GM19025 (cell line): ENCODE measurements at regions not wholly inside any gene's neighbourhood (a gene's known extent, or its start where the extent isn't known, plus 50 kb on each side); places are given as distances from the start of the nearest gene placed in this dataset.

Experiments
- ATAC-seq: cut with Tn5 transposase; IDR thresholded peaks from one replicate; pipeline ENCODE4 v1.9.1; 2021; ENCODE audit warnings: mild to moderate bottlenecking, low read depth, moderate library complexity; ENCODE audit not compliant: unreplicated experiment

DNA sequence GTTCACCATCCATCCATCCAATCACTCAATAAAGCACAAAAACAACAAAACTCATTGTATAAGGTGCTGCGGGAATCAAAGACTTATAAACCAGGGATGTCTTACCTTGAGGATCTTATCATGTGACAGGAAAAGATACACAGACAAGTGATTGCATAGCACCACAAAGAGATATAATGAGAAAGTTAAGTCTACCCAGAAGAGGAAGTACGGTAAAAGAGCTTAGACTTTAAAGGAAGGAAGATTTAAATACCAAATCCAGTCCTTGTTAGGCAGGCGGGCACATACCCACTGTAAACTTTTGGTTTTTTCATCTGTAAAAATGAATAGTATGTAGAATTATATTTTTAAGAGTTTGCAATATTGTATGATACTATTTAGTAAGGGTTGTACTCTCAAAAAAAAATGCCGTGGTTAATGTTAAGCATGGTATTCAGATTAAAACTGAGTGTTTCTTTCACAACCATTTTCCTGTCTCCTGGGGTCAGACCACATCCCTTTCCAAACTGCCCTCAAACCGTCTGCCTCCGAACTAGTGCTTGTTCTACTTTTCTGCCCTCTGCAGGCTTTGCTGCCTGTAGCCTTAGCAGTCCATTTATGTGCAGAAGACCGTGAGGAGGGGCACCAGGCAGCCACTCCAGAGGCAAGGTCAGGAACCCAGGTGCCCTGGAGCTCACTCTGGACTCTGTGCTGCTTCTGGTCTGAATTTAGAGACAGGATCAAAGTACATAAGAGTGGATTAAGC is 179.5 kb upstream of the SYNDIG1 start:
- no peak for ATAC-seq

DNA sequence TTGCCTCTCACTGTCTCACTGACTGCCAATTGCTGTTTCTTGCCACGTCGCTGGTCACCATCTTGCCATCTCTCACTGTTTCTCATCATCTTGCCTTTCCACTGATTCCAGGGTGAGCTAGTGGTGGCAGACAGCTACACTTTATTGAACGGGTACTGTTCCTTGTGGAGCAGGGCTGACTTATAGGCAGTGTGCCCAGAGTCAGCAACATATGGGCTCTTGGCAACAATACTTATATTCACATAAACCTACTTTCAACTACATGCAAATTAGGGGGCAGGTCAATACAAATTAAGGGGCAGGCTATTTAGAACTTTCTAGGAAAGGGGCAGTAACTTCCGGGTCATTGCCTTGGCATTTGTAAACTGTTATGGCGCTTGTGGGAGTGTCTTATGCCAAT is 186.2 kb upstream of the SYNDIG1 start:
- no peak for ATAC-seq

DNA sequence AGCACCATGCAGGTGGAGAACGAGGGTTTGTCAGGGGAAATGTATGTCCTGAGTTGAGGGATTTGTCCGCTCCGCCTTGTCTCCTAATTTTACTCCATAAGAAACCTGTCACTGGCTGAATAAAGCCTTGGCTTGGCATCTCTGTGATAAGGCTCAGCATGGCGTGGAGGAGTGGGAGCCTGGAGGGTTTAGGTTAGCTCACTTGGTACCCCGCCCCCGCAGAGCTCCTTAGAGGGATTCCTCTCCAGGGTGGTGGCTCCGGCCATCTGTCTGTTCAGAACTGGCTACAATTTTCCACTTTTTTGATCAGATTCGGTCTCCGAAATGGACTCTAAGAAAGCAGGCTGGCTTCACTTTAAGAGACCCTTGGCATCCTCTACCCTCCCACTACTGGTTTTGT is 192.2 kb upstream of the SYNDIG1 start:
- ATAC-seq = no peak

DNA sequence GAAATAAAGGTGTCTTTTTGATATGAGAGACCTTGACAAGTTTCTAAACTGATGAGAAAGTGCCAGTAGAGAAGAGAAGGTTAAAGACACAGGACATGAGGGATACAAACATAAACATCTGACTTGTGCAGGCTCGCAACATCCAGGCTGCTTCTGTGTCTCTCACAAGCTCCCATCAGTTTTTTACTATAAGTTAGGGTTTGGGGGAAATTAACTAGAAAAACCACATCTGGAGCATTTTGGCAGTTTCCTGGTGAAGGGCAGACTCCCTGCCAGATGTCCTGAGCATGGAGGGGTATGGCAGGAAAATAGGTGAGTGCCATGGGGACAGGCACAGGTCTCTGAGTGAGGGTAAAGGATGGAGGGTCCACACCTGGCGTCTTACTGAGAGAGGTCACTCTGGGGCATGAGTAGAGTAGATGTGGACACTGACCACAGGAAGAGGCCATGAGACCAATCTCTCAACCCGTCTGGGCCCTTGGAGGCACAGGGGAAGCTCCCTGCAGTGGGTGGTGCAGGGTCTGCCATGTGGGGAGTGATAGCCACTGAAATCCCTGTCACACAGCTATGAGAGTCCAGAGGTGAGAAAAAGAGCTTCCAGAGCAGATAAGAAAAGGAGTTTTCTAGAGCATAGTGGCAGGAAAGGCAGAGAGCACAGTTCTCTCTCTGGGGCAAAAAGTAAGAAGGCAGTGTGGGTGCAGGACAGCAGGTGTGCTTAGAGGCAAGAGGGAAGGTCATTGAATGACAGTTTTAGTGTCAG is 193.3 kb upstream of the SYNDIG1 start:
- no peak for ATAC-seq

DNA sequence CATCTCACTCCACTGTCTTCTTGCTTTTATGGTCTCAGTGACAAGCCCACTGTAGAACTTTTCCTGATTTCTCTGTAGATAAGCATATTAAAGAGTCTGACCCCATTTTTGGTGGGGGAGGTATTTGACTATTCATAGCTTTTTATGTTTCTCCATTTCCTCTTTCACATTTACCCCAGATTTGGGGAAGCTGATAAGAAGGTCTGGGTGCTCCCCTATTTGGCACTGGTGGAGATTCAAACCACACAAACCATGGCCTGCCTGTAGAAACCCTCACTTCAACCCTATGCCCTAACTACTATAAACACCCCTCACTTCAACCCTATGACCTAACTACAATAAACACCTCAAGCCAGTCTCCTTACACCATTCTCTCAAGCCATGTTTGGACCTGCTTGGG is 196.2 kb upstream of the SYNDIG1 start:
- ATAC-seq = no peak

DNA sequence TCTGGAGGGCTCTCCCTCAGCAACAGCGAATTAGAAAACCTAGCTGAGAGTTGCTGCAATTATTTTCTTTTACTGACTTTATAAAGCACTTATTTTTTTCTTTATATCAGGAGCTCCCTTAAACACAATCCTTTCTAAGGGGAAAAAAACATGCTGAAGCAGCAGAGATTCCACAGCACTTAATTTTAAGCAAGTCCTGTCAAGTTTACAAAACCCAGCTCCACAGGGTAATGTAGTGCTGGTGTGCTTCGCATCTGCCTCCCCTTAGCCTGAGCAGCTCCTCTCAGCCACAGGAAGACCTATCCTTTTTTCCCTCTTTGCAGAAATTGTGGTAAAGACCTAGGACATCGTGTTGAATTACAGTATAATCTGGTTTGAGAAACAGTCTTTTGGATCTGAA is 208.1 kb upstream of the SYNDIG1 start:
- ATAC-seq = no peak

DNA sequence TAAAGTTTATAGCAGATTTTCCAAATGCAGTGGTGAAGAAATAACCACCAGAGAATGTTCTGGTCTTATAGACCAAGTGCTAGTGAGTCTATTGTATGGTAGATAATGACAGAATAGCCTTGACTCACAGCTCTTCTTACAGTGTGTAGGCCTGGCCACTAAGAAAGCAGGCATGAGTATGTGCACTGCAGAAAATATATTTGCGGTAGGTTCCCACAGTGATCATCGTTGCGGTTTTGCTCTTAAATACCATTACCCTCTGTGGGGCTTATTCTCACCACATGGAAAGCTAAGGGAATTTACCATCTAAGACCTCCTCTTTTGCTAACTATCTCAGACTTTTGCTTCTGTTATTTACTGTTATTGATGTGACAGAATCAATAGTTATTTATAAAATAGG is 212.3 kb upstream of the SYNDIG1 start:
- no peak for ATAC-seq

DNA sequence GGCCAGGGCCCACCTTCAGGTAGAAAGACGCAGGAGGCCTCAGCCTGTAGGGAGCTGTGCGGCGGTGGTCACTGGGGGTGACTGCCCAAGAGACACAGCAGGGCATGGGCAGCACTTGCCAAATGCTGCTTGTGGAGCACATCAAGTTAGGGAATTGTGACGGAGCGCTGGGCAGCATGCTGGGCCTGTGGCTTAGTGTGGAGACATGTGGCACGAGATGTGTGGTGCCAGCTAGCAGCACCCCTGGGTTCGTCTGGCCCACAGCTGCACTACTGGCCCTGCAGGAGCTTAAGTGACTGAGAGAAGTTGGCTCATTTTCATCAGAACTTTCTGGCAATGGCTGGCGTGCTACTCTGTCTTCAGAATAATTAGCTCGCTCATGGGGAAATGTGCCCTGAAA is 213.1 kb upstream of the SYNDIG1 start:
- ATAC-seq = no peak

DNA sequence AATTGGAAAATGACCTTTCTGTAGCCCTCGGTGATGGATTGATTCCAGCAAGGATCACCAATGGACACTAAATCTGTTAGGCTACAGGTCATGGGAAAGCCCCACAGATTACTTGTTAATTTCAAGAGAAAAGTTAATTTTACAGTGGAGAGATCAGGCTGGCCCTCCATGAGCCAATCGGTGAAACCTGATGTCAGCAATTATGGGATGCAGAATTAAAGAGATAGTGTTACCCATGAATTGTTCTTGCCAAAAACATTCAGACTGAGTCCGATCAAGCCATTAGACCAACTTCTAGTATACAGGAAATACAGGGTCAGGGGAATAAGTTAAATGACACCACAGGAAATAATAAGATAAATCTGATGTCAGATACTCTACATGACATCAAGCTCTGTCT is 214.9 kb upstream of the SYNDIG1 start:
- ATAC-seq = no peak

DNA sequence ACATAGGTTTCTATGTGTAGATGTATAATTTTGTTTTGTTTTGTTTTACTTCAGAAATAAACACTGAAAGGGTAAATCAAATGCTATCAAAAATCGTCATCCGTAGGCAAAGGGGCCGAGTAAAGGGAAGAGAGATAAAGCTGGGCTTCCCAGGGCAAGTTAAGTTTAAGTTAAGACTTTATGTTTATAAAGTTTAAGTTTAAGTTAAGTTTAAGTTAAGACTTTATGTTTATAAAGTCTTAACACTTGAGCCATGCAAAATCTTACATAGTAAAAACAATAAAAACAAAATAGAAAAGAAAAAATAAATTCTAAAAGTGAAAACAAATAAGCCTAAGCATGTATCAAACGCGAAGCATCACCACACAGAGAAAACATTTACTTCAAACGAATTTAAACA is 216.1 kb upstream of the SYNDIG1 start:
- ATAC-seq = no peak

DNA sequence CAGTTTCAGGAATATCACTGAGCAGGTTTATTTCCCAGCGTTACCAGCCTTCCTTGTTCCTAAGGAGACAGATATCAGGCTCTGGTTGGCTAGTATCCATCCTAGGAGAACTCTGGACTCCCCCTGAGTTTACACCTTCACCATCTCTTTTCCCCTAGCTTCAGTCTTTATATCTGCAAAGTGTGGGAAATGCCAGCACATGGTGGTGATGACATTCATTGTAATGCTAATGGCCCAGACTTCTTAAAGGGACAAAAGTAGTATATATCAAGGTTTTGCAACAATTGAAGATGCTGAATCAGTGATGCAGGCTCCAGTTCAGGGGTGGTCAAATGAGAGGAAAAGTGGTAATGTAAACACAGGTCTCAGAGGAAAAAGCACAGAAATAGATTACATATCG is 224.3 kb upstream of the SYNDIG1 start:
- no peak for ATAC-seq

DNA sequence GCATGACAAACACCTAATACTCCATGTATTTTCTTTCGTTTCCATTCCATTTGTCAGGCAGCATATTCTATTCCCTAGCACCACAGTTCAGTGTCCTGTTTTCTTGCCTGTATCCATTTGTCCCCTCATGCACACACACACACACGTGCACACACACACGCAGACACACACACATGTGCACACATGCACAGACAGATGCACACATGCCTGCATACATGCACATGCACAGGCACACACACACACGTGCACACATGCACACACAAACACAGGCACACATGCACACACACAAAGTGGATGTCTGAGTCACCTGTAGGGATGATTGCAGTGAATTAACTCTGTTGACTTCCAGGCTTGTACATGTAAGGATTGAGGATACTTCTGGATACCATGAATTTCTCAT is 226.7 kb upstream of the SYNDIG1 start:
- no peak for ATAC-seq

DNA sequence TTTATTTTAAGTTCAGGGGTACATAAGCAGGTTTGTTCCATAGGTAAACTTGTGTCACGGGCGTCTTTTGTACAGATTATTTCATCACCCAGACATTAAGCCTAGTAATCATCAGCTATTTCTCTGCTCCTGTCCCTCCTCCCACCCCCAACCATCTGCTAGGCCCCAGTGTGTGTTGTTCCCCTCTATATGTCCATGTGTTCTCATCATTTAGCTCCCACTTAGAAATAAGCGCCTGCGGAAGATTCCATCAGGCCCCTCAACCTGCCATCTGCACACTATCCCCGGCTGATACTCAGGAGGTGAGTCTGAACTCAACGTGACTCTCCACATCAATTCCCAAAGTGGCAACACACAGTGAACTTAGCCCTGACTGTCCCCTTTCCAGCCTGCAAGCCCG is 228.0 kb upstream of the SYNDIG1 start:
- ATAC-seq = no peak

DNA sequence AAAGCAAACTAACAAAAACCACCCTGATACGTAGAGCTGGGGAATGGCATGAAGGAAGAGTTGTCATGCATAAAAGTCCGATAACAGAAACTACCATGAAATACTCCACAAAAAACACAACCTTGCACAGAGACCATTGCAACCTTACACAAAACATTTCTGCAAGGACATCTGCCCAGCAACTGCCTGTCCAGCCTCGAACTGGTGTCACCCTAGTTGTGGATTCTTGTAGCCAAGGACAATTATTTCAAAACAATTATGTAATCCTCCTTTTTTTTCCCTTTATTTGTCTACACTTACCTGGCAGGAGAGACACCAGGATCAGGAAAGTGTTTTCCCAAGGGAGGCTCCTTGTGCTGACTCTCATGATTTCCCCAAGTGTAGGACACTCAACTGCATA is 232.5 kb upstream of the SYNDIG1 start:
- no peak for ATAC-seq

DNA sequence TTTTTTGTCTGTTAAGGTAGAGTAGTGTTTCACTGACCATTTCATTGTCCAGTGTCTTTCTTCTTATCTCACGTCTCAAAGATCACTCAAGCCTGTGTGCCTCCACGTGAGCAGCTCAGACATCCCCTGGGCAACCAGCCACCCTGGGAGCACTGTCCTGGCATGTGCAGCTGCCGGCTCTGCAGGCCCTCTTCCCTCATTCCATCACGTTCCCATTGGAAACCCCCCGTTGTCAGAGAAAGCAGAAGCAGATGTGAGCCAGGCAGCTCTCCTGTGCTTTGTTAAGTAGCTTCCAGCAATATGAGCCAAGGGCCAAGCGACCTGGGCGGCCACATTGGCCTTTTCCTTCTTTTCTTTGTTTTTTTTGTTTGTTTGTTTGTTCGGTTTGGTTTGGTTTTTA is 233.2 kb upstream of the SYNDIG1 start:
- ATAC-seq = no peak

DNA sequence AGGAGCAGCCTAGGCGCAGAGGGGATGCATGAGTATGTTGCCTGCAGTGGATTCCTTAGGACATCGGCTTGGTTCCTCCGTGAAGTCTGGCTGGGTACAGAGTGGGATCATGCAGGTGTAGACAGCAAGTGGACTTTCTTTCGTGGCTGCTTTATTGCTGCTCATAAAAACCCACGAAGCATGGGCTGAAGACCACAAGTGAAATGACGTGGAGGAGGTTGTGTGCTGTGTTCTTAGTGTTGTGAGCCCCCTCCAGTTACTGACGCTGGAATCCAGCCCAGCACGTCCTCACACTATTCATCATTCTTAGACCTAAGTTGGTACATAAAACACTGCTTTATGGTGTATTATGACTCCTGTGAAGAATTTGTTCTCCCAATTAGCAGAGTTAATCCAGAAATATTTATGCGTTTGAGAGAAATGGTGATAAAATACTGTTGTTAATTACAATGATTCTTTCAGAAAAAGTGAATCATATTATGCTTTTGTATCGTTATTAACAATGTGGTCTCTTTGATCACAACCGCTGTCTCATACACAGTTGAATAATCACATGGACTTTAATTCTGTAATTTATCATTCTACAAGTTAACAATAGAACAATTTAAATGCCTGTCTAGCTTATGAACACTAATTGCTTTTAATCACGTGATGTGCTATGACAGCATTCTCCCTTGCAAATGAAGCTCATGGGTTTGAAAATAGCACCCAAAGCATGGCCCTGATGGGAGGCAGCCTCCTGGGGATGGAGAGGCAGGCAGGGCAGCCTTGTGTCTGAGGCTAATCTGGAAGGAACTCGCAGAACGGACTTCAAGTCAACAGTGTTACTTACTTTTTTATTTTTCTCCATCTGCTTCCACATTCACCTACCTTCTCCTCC is 233.9 kb upstream of the SYNDIG1 start:
- ATAC-seq = no peak

DNA sequence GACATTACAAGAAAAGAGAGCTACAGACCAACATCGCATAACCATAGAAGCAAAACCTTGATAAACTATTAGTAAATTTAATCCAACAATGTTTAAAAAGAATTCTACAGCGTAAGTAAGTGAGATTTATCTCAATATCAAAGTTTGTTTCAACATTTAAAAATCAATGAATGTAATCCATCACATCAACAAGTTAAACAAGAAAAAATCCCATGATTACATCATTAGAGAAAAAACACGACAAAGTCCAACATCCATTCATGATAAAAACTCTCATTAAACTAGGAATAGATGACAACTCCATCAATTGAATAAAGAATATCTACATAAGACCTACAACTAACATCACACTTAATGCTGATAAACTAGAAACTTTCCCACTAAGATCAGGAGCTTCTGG is 239.0 kb upstream of the GGTLC1 start:
- ATAC-seq = no peak

DNA sequence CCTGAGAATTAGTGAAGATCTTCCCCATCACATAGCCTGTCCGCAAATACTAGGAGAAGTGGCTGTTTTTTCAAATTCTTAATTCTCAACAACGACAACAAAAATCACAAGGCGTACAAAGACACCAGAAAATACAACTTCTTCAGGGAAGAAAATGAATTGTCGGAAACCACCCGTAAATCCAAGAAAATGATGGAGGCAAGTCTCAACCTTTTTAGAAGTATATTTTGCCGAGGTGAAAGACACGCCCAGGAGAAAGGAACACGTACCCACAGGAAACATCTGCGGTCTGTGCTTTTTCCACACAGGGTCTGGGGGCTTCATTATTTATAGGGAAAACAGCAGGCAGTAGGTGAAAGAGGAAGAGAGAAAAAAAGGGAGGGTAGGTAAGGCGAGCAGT is 223.9 kb upstream of the GGTLC1 start:
- ATAC-seq = no peak

DNA sequence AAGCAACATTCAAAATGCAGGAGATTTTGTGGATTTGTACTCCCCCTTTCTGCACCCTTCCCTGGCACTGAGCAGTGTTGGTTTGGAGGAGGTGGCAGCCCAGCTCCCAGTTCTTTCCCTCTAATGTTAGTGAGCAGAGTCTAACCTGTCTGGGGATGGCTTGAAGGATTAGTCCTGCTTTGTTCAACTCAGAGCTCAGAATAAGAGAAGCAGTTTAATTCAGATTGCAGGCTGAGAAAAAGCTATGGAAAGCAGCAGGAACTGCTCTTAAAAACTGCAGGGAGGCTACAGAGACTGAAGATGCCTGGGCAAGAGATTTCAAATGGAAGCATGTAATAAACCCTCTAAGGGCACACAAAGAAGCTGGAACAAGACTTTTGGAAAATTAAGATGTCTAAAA is 223.4 kb upstream of the GGTLC1 start:
- ATAC-seq = no peak

DNA sequence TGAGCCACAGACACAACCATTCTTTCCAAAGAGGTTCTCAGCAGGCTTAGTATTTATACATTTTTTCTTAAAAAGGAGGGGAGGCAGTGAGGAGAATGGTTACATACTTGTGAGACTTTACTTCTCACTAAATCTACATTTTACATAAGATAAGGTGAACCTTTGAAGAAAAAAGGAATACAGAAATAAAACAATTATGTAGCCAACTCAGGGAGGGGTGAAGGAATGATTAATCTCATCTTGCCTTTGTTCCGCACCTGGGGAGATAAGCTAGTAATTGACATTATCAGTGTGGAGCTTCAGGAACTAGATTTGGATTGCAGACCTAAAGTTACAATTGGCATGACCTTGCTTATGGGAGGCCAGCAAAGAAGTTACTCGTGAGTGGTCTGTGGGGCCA is 221.8 kb upstream of the GGTLC1 start:
- no peak for ATAC-seq

DNA sequence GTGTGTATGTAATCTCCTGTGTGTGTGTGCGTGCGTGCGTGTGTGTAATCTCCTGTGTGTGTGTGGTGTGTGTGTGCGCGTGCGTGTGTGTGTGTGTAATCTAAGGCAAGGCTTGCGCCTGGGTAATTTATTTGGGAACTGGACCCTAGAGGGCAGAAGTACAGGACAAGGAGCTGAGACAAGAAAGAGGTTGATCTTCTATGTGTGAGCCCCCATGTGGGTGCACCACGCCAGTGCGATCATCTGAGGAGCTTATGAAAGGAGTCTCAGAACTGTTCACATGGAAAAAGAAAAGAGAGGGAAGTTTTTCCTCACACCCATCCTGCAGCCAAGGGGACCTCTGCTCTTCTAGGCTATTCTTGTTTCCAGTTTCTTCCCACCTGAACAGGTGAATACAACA is 220.1 kb upstream of the GGTLC1 start:
- no peak for ATAC-seq
